Ureter (tissue), 1 donor: ENCODE measurements at regions not wholly inside any gene's neighbourhood (a gene's known extent, or its start where the extent isn't known, plus 50 kb on each side); places are given as distances from the start of the nearest gene placed in this dataset.
A peak's percentile ranks its signal among the peaks of the same experiment; 100 is the strongest.

ENCODE experiments used
- DNase-seq: peaks from one replicate; pipeline ENCODE4 v3.0.0-alpha.2; 2020; ENCODE audit warnings: low spot score
- donor health status: DM: yes; HTN: yes; CAD: no.

DNA sequence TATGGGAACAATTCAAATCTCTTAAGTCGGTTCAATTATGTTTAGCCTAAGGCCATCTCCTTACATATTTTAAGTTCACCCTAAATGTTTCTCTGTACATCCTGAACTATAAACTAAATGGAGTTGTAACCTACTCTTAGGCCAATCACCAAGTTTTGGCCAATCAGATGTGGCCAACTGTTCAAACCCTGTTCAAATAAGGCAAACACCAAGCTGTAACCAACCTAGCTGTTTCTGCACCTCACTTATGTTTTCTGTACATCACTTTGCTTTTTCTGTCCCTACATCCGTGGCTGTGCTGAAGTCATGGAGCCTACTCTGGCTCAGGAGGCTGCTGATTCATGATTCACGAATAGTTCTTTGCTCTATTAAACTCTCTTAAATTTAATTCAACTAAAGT, 165.3 kb downstream of the GASK1B start:
- no peak for DNase-seq

DNA sequence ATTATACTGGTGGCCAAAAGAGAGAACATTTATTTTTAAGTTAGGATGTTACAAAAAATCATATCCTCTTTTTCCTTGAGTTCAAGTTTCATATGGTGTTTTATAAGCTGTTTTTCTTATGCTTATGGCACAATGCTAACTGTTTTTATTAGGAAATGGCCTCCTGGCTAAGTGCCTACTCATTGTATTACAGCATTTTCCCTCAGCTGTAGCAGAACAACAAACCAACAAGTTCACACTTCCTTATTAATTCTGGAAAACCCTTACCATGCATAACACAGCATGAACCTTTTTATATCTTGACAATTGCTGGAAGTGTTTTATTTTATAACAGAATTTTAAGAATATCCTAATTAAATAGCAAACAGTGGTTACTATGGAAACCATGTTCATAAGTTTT, 165.8 kb downstream of the GASK1B start:
- no peak for DNase-seq

DNA sequence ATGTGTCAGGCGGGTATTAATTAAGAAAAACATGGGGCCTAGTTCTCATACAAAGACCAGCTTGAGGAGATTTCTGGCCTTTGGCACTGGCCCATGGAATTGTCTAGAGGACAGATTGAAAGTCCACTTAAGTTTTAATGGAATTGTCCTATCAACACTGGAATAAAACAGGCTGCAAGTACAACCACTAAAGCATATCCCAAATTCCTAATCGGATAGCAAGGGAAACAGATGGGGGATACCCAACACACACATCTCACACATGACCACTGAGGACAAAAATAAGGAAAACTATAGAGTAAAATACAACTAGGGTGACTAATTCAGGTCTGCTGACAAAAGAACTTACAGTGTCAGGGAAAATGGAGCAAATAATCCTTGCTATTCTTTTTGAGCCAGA, 167.8 kb downstream of the GASK1B start:
- no peak for DNase-seq

DNA sequence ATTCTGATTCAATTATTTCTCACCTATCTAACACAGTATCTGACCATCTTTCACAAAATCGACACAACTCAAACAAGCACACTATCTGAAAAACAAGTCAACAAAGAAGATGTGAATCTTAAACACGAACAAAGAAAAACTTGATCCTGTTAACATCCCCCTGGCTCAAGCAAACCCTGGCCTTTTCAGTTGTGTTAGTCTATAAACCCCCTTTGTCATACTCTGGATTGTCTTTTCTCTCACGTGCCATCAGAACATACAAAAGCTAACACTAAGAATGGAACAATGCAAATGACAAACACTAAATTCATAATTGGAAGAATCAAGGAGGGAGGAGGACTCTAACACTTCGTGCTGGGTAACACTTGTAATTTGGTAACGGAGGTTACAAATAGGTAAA, 168.7 kb downstream of the GASK1B start:
- DNase-seq = no peak

DNA sequence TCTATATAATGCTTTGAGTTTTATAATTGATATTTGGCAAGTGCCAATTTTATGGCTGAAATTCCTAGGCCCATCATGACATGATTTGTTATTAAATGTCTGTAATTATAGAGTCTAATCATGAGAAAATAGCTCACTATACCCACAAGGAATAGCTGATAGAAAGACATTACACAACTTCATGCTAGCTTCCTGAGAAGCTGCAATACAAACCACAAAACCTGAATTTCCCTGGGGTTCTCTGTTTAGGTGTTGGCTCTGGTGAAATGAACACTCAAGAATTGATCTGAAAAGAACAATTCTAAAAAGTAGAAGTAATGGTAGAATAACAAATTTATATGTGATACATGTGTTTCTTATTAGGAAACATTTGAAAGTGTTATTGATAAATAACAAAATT, 169.6 kb downstream of the GASK1B start:
- DNase-seq = no peak

DNA sequence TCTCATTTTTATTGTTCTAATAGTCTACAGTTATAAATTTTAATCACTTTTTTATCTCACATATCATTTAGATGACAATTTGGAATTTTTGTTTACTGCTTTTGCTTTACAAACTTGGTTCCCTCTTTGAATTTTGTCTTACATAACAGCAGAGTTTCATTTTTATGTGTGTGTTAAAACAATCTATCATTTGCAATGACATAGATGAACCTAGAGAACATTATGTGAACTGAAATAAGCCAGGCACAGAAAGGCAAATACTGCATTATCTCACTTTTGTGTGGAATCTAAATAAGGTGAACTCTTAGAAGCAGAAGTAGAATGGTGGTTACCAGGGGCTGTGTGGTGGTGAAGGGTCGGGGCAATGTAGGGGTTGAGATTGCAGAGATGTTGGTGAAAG, 170.7 kb downstream of the GASK1B start:
- no peak for DNase-seq

DNA sequence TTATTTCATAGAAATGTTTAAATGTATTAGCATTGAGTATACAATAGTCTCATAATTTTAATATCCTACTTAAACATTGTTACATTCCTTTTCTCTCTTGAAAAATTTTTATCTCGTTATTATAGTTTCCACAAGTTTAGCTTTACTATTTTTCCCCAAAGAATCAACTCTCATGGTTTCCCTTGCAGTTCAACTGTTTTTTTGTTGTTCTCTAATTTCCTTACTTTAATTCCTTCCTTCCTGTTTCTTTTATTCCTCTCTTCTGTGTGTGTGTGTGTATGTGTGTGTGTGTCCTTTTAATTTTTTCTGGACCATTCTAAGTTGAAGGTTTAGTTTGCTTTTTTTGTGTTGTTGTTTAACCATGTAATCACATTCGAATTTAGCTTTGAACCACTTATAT, 171.1 kb downstream of the GASK1B start:
- DNase-seq = no peak

DNA sequence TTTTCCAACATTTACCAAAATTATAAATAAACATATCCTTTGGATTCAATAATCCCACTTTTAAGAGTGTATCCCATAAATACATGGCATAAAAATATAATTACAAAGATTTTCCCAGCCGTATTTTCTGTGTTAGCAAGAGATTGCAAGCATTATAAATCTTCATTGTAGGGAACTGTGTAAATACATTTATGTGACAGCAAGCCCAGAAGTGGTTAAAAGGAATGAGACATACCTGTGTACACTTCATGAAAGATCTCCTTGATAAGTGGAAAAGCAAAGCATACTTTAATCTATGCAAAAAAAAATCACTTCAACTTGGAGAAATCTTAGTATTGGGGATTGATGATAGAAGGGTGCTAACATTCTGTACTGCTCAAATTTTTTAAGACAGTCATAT, 173.1 kb downstream of the GASK1B start:
- no peak for DNase-seq

DNA sequence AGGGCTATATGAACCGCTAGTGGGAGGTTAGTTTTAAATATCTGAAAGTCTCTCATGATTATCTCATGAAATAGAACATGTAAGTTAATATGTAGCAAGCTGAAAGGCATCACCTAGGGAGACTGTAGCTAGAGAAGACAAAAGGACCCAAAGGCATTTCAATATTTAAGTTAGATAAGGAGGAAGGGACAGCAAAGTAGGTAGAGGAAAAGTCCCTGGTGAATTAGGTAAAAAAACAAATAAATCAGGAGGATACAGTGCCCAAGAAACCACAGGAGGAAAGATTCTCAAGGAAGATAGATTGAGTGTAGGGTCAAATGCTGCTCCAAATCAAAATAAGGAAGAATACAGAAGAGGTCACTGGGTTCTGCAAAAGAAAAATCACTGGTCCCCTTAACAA, 175.5 kb downstream of the GASK1B start:
- no peak for DNase-seq

DNA sequence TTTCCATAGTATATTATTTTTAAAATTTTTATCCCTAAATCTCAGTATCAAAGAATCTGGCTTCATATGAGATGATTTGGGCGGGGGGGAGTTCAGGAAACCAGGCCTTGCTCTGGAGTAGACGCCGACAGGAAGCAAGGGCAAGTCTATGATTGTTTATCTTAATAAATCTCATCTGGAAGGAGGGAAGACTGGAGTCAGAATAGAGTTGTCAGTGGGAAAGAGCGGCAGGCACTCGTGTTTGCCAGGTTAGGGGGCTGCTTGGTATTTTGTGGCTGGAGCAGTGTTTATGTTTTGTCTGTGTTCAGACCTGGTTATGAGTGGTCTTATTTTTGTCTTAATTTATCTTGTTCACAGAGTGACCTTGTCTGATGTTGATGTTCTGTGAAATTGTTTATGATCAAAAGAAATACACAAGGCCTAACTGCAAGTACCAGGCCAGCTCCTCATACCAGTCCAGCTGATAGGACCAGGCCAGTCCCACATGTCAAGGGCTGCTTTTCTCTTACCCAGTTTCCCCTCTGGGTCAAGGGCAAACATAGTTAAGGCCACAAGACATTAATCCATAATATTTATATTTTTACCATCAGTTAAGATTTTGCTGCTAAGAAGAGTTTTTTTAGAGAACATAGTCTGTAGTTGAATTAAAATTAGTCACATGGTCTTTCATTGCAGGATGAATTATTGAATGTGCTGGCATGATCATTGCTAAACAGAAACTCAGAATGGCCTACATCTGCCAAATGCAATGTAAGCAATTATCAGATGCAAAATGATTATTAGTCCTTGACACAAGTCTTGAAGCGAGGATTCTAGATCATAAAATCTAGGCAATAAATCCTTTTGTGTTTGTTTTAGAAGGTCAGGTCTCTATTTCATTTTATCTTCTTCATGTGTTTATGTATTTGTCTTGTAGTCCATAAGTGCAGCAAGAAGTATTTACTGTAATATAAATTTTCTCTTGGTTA, 176.5 kb downstream of the GASK1B start:
- DNase-seq = no peak

DNA sequence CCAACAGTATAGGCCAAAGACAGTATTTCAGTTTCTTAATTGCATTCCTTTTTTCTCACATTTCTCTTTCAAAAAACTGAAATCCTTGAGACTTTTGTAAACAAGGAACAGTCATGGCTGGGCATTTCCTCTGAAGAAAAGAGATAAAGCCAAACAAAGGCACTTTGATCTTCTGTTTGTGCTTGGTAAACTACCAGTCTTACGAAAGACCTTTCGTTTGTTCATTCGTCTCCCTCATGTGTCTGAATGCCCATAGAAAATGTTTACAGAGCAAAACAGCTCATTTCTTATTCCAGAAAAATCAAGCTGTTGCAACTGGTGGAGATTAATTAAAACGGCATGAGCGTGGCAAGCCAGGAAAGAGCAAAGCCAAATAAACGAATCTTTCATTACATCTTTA, 178.0 kb downstream of the GASK1B start:
- DNase-seq = no peak

DNA sequence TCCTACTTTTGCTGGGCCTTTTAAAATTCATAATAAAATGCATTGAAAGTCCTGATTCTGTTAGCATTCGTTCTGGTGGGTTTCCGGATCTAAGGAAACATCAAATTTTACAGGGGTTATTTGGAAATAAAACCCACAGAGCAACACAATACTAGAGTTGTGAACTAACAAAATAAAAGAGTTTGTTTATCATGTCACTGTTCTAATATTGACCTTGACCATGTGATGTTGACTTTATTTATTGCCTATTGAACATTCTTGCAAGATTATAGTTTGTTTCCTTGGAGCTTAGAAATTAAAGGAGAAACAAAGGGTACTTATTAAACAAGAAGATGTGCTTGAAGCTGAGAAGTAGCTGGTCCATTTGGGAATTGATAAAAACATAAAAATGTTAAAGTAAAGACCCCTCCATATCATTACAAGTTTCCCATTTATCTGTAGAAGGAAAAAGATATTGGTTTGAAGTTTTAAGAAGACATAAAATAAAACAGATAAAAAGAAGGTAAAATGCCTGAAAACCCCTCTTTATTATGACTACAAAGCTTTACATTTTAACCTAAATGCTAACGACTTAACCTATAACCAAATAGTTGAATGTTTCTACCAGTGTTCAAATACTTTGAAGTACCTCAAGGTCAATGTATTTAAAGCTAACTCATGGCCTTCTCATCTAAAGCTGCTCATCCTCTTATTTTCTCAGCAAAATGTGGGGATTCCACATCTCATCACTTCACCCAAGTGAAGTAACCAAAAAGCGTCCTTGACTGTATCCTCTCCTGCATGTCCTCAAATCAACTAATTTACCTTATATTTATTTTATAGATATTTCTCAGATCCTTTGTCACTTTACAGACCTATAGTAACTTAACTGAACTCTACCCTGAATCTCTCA, 179.6 kb downstream of the GASK1B start:
- no peak for DNase-seq

DNA sequence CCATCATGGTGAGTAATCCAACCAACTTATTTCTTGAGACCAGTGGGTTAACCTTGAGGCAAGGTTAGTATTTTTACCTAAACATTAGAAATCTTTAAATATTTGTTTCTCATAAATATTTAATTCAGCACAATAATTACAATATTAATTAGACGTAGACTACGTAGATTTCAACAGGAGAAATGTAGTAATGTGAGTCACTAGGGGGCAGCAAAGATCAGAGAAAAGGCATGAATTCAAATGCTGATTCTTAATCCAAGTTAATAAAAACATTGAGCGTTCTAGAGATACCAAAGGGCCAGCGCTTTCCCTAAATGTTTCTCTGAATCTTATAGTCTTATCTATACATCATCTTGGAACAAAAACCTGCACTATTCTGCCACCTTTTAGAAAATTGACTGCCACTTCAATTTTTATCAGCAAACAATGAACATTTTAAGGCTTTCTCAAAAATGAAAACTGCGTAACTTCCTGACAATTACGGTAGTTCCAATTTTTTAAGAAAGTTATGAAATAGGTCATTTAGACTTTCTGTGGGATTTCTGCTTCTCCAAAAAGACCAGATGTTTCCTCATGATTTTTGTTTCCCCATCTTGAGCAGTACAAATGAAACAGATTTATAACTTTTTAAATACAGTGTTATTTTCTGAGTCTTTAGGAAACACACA, 180.7 kb downstream of the GASK1B start:
- peak; percentile 62 for DNase-seq

DNA sequence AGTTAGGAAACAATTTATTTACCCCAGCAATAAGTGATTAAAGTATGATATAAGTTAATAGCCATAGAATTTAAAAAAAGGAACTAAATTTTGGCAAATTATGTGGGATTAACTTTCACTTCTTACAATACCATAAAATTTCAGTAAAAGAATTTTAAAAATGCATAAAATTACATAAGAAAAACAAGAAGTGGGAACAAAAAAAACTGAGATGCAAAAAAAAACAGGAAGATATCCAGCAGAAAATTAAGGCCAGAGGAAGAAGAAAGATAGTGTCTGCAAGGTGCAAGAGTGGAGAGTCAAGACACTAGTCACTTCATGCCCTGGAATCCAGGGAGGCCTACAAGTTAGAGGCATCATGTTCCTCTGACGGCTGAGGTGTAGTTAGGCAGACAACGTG, 184.2 kb downstream of the GASK1B start:
- DNase-seq = no peak

DNA sequence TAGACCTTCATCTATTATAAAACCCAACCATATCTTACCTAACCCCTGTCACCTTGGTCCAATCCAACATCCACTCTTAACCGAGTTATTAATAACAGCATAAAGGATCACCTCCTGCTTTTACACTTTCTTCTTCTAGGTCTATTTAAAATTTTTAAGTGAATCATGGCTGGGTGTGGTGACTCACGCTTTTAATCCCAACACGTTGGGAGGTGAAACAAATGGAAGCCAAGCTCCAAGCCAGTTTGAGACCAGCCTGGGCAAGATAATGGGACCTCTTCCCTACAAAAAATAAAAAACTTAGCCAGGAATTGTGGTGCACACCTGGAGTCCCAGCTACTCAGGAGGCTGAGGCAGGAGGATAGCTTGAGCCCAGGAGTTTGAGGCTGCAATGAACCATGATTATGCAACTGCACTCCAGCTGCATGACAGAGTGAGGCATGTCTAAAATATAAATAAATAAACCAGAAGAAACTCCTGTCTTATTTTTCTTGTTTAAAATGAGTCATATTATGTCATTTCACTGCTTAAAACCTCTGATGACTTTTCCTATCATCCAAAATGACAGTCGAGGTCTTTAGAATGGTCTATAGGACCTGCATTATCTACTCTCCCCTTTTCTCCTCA, 188.4 kb downstream of the GASK1B start:
- no peak for DNase-seq

DNA sequence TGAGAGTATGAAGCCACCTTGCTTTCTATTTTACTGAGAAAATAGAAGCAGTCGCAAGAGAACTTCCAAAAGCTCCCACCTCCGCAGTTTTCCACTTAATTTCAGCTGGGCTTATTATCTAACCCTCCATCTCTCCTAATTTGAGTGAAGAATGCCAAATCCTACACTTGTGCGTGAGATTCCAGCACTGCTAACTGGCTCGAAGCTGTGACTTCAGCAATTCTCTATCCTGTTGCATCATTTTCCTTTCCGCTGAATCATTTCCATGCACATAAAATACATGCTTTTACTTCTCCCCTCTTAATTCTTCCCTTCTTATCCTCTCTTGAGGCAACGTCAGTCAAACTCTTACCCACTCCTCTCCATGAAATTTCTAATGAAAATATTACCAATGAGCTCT, 189.5 kb downstream of the GASK1B start:
- DNase-seq = no peak

DNA sequence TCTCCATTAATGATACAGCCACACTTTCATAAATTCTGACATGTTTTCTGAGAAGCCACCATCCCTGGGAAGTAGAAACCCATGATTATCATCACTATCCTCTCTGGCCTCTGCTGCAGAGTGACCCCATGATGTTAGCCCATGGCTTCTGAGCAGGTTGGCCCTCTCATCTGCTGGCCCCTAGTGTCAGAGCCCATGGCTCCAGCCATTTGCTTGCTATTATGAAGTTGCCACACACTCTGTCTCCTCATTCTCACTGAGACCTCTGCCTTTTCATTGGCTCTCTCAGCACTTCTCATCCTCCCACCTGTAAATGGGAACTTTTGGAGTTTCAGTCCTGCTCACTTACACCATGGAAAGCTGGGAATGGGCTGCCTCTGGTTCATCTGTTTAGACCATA, 192.7 kb downstream of the GASK1B start:
- no peak for DNase-seq

DNA sequence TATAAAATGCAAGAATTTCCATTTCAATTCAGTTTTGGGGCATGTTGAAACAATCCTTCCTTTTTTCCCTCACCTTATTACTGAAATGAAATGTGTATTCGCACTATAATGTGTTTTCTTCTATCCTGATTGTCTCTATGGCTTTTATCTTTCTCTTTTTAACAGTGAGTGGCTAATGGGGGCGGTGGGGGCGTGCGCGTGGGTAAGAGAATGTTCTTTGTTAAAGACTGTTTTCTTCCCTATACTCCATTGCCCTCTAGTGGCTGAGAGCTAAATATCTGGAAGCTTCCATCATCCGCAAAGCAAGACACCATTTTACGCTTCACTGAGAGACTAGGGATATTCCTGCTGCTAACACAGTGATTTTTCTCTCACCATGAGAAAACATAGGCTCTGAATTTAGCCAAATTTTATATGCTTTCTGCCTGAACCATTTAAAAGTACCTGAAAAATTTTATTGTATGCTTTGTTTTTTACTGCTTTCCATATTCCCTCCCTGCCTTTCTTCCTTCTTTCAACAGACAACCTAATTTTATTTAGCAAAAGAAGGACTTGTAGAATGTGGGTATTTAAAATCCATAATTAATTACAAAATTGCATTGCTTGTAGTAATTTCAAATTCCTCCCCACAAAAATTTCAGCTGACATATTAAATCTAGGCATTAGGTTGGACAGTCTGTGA, 194.0 kb downstream of the GASK1B start:
- DNase-seq = peak; percentile 45

DNA sequence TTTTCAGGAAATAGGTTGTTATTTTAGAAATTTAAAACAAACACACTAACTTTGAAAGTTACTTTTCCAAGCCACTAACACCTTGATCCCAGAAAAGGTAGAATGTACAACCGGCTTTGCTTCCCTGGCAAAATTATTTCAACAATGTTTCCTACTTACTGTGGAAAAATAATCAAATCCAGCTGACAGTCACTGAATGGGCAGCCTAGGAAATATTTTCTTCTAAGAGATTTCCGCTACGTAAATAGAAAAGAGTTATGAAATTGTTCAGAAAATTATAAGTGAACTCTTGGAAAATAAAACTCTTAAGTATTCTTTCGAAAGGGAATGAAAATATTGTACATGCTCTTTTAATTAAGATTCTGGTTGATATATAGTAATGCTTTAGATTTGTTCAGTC, 195.7 kb downstream of the GASK1B start:
- DNase-seq = no peak

DNA sequence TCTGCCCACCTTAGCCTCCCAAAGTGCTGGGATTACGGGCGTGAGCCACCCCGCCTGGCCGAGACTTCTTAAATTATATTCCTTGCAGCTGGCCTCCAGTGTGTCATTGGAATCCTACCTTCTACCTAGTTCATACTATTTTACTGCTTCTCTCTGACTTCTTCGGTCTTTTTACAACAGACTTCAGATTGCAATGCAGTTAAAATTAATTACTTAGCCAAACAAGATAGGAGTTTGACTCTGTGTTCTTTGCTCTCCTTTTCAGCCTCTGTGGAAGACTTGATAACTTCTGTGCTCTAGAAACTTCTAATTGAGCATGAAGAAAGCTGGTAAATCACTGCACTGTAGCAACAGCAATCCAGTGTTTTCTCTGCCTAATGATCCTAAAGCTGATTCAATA, 199.5 kb downstream of the GASK1B start:
- no peak for DNase-seq

DNA sequence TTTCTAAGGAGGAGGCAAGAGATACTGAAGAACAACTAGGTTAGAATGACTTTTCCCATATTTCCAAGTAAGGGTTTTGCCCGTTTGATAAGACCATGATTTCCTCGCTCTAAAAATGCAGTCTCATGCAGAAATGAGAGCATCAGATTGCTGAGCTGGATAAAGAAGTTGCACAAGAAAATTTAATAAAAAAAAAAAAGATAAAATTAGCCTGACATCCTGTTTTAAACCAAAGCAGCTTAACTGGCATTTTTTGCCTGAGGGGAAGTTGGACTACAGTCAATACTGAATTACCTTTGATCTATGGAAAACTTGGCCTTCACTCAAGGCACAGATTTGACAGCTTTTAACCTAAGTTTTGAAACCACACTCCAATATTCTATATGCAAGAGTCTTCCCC, 208.4 kb downstream of the GASK1B start:
- no peak for DNase-seq
